GM19023 (cell line): ENCODE measurements at regions not wholly inside any gene's neighbourhood (a gene's known extent, or its start where the extent isn't known, plus 50 kb on each side); places are given as distances from the start of the nearest gene placed in this dataset.
A peak's percentile ranks its signal among the peaks of the same experiment; 100 is the strongest.

Source experiments
- ATAC-seq: cut with Tn5 transposase; IDR thresholded peaks from one replicate; pipeline ENCODE4 v1.9.1; 2021; ENCODE audit warnings: mild to moderate bottlenecking, moderate library complexity; ENCODE audit not compliant: unreplicated experiment

DNA sequence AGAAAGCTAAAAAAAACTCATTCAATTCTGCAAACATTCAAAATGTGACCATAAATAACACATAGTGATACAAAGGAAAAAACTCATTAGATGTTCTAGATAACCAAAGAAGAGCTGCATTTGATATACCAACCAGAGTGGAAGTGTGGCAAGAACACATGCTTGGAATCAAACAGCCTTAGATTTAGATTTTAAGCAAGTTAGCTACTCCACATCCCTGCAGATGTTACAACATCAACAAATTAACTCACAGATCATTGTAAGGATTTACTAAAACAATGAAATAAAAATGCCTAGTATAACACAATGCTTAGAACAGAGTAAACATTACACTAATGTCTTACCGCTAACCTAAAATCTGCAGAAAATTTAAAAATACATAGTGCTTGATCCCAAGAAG, 114.0 kb upstream of the AKIP1 start:
- no peak for ATAC-seq

DNA sequence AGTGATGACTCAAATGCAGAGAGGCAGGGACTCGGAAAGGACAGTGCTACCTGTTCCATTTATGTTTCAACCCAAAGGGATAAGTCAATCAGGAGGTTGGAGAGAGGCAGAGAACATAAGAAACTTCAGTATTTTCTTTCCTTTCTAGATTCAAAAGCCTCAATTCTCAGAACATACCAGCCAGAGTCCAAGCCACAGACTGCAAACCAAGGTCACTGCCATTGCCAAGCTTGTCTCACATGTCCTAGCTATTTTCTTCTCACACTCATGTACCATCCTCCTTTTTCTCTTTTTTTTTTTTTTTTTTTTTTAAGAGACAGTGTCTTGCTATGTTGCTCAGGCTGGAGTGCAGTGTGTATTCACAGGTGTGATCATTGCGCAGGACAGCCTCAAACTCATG, 111.7 kb upstream of the AKIP1 start:
- no peak for ATAC-seq

DNA sequence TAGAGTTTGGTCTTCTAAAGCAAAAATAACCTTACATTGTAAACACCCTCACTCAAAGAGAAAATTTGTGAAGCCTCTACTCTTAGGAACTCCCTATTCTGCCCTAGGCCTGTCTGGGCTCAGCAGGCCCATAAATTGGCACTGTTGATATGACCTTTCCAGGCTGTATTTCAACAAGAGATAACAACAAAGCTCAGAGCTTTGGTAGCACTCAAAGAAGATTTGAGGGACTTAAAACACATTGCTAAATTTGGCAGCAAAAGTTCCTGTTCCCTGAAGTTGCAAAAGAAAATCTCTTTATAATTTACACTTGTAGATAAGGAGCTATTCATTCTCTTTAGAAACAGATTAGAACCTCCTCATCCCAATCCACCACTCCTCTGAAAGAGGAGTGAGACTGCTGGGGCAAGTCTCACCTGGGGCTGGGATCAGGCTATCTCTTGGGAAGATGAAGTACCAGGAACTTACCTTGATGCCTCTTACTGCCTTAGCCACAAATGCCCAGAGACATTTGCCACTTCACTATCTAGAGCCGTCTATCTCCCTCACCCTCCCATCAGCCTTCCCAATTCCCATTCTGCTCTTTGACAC, 110.4 kb upstream of the AKIP1 start:
- no peak for ATAC-seq

DNA sequence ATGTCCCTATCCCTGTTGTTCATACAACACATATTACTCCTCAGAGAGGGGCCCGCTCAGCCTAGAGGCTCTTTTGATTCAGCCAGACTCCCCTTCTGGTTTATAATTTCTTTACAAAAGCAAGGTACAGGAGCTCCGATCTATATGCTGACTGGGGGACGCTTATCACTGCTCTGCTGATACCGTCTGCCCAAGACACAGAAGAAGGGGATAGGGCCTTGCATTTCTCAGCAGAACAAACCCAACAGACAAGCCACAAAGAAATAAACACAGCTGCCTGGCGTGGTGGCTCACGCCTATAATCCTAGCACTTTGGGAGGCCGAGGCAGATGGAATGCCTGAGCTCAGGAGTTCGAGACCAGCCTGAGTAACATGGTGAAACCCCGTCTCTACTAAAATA, 109.9 kb upstream of the AKIP1 start:
- no peak for ATAC-seq

DNA sequence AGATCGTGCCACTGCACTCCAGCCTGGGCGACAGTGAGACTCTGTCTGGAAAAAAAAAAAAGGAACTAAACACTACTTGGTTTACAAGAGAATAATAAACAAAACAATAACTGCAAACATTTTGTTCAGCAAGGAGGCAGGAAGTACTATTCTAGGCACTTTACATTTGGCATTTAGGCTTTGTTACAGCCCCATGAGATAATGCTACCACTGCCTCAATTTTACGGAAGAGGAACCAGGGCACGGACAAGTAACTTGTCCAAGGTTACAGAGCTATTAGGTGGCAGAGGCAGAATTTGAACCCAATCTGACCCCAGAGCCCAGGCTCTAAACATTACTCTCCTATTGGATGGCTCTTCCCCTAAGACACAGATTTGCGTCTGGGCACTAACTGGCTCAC, 108.7 kb upstream of the AKIP1 start:
- no peak for ATAC-seq

DNA sequence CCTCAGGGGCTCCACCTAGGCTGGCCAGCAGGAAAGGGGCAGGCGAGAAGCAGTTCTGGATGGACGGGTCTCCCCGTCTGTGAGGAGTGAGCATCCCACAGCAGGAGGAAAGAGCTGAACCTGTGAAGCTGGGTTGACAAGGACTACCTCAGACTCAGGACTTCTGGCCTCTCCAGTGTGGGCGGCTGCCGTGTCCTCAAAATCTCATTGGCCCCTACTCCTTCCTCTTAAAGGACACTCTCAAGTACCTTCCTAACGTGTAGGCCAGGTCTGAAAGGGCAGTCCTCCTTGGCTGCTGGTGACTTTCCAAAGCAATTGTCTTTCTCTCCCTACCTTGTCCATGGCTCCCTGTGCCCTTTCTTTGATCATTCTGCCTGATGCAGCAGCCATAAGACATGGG, 107.0 kb upstream of the AKIP1 start:
- no peak for ATAC-seq

DNA sequence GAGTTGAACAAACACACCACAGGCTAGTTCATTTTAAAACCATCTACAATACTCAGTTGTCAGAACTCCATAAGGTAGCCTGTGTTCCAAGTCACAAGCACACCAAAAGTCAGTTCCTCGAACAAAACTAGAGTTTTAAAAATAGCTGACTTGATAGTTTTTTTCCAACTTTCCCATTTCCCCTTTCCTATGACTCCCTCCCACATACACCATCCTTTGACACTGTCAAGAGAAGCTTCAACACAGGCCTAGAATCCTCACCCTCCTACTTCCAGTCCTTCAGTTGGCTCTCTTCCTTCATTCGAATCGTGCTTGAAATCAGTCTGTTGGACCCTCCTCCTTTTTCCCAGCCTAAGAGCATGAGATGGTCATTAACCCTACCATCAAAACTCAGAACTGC, 105.7 kb upstream of the AKIP1 start:
- ATAC-seq: no peak

DNA sequence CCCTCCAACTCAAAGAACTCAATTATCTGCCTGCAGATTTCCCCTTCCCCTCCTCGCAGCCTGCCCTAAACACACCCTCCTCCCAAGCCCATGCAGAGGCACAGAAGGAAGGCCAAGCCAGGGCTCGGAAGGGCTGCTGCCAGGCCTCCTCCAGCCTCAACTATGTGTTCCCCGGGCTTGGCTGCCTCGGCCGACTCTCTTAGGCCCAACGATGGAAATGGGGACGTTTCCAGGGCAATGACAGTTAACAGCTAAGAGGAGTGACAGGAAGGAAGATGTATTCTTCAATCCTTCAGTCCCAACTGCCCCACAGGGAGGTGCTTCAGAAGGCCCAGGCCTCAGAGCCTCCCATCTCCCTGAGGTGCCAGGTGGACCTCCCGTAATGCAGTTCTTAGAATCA, 104.0 kb upstream of the AKIP1 start:
- ATAC-seq: no peak

DNA sequence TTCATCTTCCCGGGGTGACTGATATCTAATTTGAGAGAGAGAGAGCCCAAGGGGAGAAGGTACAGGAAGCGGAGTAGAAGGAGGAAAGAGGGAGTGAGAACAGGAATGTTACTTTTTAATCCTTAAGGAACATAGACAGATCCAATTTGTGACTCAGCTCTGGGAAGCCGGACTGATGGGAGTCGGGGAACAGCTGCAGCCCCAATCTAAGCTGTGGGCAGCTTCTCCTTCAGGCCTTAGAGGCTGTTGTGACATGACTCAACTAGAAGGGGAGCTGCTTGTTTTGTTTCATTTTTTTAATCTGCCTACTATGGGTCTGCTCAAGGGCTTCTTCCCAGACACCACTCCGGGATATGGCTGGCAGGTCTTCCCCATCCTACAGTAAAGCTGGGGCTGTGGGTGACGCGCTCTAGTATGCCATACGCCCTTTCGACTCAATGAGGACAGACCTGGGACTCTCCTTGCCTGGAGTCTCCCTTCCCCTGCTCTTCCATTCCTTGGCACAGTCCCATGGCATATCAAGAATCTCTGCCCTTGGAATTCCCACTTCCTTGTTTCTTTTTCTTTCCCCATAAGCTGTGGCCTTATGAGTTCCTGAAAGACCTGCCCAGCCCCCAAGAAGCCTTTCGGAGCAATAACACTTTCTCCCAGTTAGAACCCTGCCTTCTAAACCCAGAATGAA, 103.3 kb upstream of the AKIP1 start:
- ATAC-seq: no peak

DNA sequence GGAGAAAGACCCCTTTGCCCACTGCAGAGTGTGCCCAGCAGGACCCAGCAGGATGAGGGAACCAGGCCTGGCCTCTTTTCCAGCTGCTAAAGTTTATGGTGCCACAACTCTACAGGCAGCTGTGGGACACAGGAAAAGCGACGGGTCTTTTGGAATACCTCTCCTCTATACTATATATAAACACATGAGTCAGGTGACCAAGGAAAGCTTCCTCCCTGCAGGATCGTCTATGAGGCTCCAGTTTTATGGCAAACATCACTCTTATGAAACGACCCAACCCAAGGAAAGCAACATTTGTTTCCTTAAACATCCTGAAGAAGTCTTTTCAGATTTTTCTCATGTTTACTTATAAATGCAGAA, 102.8 kb upstream of the AKIP1 start:
- ATAC-seq: no peak

DNA sequence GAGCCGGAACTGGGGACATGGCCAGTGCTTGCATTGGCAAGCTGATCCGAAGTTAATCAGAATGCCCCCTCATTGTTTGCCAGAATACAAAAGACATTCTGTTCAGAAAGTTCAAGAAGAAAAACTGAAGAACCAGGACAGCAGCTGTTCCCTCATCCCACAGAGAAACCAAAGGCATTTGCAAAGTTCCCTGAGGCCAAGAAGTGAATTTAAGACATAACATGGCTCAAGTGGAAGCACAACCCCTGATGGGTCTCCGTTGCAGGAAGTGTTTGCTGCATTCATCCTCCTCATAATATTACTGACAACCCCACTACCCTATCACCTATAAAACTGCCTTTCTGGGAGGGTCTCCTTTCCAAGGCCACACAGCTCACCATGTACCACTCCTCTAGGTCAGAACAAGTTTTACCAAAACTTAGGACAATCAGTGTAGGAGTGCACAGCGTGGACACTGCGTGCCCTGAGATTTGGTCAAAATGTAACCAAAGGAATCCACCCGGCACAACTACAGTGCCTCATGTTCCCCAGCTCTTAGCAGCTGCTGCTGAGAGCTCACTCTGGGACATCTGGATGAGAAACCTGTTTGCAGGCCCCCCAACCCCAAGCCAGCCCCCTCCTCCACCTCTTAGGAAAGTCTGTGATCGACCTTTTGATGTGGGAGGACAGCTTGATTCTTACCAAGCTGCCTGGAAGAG, 101.6 kb upstream of the AKIP1 start:
- ATAC-seq: no peak

DNA sequence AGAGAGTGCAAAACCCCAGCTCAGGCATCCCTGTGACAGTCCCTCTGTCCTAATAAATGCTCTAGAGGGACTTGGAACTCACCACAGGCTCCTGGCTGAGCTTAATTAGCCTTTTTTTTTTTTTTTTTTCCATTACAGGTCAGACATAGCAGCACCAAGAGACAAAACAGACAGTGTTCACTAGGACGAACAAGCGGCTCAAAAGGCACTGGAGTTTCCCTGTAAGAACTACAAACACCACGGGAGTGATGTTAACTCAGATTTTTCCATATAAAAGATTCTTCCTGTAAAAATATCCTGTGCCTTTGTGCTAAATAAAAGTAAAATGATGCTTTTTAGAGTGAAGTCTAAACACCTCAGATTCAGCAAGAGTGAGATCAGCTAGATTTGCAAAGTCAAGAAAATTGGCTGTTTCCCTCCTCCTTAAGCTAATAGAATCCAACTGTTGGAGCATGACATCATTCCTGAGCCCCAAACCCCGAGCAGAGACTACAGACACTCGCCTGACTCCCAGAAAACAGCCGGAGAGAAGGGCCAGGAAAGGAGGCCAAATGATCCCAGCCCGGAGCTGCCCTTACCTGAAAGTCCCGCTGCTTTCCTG, 101.0 kb upstream of the AKIP1 start:
- ATAC-seq: no peak

DNA sequence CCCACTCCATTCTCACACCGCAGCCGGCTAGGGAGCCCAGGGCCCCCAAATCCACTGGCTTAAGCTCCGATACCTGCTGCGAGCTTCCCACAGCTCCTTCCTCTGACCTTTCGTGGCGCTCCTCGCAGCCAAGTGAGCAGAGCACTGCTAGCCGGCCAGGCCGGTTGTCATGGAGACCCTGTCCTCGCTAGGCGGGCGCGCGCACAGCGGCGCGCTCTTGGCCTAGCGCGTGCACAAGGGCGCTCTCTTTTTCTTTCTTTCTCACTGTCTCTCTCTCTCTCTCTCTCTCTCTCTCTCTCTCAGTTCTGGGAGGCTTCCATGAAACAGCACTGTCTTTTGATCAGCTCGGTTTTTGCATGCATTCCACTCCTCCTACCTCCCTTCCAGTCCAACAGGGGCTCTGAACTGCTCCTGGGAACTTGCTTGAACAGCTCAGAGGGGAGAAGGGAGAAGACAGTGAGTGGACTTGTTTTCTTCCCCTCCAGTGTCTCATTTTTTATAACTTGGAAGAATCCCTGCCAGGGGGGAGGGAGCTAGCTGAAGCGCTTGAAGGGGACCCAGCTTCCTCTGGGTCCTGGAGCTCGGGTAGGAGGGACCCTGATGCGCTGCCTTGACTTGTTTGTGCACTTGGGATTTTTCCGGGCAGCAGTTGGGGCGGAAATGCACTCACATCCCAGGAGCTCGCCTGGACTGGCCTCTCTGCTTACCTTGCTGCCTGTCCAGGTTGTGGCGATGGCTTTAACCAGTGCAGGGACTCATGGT, 100.3 kb upstream of the AKIP1 start:
- ATAC-seq: no peak

DNA sequence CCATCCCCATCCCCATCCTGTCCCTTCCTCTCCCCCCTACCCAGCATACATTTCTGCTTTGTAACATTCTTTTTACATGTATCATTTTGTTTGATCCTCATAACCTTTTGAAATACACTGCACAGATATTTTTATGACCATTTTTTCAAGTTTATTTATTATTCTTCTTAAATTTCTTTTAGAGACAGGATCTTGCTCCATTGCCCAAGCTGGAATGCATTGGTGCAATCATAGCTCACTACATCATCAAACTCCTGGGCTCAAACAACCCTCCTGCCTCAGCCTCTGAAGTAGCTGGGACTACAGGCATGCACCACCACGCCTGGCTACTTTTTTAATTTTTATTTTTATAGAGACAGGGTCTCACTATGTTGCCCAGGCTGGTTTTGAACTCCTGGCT, 99.4 kb upstream of the AKIP1 start:
- ATAC-seq: no peak

DNA sequence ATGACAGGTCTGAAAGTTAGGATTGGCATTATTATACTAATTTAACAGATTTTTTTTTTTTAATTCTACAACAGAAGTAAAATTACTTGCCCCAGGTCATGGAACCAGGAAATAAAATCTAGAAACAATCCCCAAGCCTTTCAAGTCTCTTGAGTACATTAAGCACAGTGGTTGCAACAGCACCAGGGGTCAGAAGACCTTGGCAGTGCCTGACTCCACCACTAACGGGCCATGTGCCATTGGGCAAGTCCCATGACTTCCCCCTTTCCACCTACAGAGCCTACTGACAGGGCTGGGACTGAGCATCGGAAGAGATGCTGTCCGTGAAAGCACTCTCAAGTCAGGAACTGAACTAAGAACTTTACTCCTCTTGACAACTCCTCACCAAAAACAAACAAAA, 98.6 kb upstream of the AKIP1 start:
- ATAC-seq: no peak

DNA sequence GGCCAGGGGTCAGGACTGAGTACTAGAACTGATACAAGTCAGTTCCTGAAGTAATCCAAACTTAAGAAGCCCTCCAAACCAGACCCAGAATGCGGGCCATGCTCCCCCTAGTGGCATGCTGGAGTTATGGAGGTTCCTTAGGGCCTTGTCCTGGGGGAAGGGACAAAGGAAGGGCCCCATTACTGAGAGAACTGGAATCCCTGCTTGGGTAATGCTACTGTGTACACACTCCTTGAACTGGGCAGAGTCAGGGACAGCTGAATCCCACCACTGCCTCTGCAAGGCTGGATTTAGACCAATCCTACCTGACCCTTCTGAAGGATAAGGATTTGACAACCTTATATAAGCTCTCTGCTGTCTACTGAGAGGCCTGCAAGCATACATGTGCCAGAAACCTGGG, 97.3 kb upstream of the AKIP1 start:
- peak; percentile 68 for ATAC-seq

DNA sequence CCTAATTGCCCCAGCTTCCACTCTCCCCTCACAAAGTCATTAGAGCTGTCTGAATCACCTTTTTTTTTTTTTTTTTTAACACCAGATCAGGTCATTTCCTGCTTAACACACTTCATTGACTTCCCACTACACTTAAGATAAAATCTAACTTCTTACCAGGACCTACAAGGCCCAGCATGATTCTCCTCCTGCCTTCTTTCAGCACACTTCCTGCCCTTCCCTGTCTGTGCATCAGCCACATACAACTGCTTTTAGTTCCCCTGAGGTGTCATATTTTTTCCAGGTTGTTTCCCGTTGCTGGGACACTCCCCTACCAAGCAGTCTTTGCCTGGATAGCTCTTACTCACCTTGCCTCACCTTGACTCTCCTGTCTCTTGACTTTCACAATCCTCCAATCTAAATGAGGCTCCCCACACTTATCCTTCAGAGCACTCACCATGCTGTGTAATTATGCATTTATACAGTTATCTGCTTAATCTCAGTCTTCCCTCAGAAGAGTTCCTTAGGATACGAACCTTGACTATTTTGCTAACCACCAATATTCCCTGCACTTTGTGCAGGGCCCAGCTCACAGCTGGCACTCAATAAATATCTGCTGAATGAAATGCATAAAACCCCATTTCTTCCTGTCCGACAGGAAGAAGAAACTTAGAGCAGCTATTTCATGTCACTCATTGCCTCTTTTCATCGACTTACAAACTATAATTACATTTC, 96.6 kb upstream of the AKIP1 start:
- ATAC-seq: peak; percentile 18

DNA sequence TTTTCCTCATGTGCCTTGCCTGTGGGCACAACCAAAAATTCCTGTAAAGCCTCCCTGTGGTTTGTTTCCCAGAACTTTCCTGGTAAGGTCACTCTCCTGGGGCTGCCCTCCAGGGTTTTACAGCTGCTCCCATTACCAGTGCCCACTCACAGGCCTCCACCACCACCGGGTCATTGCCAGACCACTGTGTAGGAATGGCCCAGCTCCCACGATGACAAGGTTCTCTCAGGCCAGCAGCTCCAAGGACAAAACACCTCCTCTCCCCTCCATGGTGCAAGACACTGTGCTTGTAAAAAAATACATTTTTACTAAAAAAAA, 96.1 kb upstream of the AKIP1 start:
- ATAC-seq: no peak

DNA sequence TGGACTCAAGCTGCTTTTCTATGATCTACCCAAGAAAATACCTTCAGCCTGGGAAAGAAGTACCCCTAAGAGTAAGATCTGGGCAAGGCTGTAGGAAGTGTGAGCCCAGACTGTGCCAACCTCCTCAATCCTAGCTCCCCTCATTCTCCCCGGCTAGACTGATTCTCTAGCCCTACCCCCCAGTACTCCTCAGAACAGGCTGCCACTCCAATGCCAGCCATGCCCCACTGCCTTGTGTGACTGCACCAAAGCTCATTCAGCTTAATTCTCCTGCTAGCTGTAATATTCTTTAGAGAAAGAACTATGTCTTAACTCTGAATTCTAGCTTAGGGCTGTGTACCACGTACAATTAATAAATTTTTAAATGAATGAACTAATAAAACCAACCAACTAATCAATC, 92.6 kb upstream of the AKIP1 start:
- no peak for ATAC-seq

DNA sequence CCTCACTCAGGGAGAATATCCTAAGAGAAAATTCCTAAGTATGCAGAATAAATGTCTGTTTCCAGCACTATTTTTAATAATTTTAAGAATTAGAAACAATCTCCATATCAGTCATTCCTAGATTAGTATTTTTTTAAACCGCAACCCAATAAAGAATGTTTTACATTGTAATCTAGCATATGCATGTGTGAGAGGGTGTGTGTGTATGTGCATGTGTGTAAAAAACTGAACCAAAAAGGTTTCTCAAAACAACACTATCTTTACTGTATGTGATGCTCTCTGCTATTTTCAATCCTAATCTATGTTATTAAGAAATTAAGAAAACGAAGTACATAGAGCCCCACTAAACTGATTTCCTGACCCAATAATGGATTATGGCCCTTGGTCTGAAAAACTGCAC, 90.6 kb upstream of the AKIP1 start:
- ATAC-seq: no peak

DNA sequence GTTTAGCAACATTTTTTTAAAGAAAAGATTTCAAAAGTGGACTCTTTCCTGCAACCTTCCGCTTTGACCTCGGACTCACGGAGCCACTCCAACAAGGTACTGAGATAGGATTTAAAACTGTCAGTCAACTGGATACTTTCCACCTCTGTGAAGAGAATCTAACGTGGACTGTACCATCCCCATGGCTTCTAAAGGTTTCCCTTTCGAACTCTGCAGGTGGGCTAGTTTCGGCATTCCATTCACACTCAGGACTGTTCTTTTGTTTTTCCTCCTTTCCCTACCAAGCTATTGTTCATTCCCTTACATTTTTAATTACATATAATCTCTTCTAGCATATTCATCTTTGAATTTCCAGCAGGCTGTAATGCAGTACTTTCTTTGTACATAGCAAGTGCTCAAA, 88.5 kb upstream of the AKIP1 start:
- no peak for ATAC-seq
